IMR-90 (cell line): ENCODE measurements at regions not wholly inside any gene's neighbourhood (a gene's known extent, or its start where the extent isn't known, plus 50 kb on each side); places are given as distances from the start of the nearest gene placed in this dataset.
"Not testable (repeated sequence)": the region's sequence is repeated elsewhere in the genome, so short reads cannot be mapped to it uniquely, and the experiment has no call there.

Experiments used
- ATAC-seq: fragments of 200-7000 bp; cut with Tn5 transposase; 2 replicates; pipeline ENCODE4 v1.9.1; 2020; ENCODE audit warnings: low read depth, mild to moderate bottlenecking, moderate library complexity
- BruUV-seq: library from RNA; stranded (reverse); fragments of 400-500 nt; replicated peaks from 2 replicates; lab custom pipeline; 2021; lab: Mats Ljungman, UMichigan
- CTCF ChIA-PET: fragments of 300-600 bp; formaldehyde crosslinking; extraction: SDS; loops from one replicate; lab custom pipeline; 2021; ENCODE audit warnings: antibody characterized with exemption; lab: Yijun Ruan, JAX
- POLR2A ChIA-PET: fragments of 300-600 bp; sonication (Branson Sonifier 250); formaldehyde crosslinking; loops from one replicate; lab custom pipeline; 2022; ENCODE audit warnings: antibody characterized with exemption; ENCODE audit not compliant: unreplicated experiment; lab: Charles Lee
- DNase-seq: peaks from one replicate; pipeline ENCODE4 v3.0.0; 2013
- H2AFZ ChIP-seq: replicated peaks from 2 replicates; pipeline ENCODE3; 2013; ENCODE audit warnings: low read length, mild to moderate bottlenecking; ENCODE audit not compliant: poor library complexity
- H2AK5ac ChIP-seq: 2 replicates; pipeline ENCODE4 v1.6.1; 2013; ENCODE audit warnings: low read depth, low read length, inconsistent platforms
- H2AK9ac ChIP-seq: replicated peaks from 2 replicates; pipeline ENCODE3; 2013; ENCODE audit warnings: mild to moderate bottlenecking, low read depth, low read length, moderate library complexity; ENCODE audit not compliant: poor library complexity
- H2BK120ac ChIP-seq: 2 replicates; pipeline ENCODE4 v1.6.1; 2013; ENCODE audit warnings: low read depth, low read length, inconsistent platforms
- H2BK15ac ChIP-seq: 3 replicates; pipeline ENCODE4 v1.6.1; 2013; ENCODE audit warnings: low read depth, low read length, inconsistent platforms
- H2BK20ac ChIP-seq: 2 replicates; pipeline ENCODE4 v1.6.1; 2013; ENCODE audit warnings: low read depth, mild to moderate bottlenecking, inconsistent platforms, low read length, moderate library complexity
- H2BK5ac ChIP-seq: 2 replicates; pipeline ENCODE4 v1.6.1; 2013; ENCODE audit warnings: mild to moderate bottlenecking, low read depth, low read length, inconsistent platforms; ENCODE audit not compliant: poor library complexity, severe bottlenecking
- H3K14ac ChIP-seq: replicated peaks from 2 replicates; pipeline ENCODE4 v1.6.1; 2013; ENCODE audit warnings: low read depth, low read length, inconsistent platforms
- H3K18ac ChIP-seq: 2 replicates; pipeline ENCODE4 v1.6.1; 2013; ENCODE audit warnings: low read depth, low read length, control low read depth
- H3K23ac ChIP-seq: 2 replicates; pipeline ENCODE4 v1.6.1; 2013; ENCODE audit warnings: low read depth, low read length, inconsistent platforms
- H3K27ac ChIP-seq: 2 replicates; pipeline ENCODE4 v1.5.1; 2013; ENCODE audit warnings: mild to moderate bottlenecking, control low read depth, low read length; ENCODE audit not compliant: insufficient read depth
- H3K27me3 ChIP-seq: 2 replicates; pipeline ENCODE4 v1.6.1; 2013; ENCODE audit warnings: low read length; ENCODE audit not compliant: control insufficient read depth, insufficient read depth
- H3K36me3 ChIP-seq: 2 replicates; pipeline ENCODE4 v1.6.1; 2013; ENCODE audit warnings: low read length, mixed read lengths; ENCODE audit not compliant: control insufficient read depth, insufficient read depth
- H3K4ac ChIP-seq: 2 replicates; pipeline ENCODE4 v1.6.1; 2013; ENCODE audit warnings: low read depth, low read length, inconsistent platforms
- H3K4me1 ChIP-seq: 2 replicates; pipeline ENCODE4 v1.6.1; 2013; ENCODE audit warnings: low read length, mixed read lengths; ENCODE audit not compliant: control insufficient read depth, insufficient read depth
- H3K4me2 ChIP-seq: 2 replicates; pipeline ENCODE4 v1.6.1; 2013; ENCODE audit warnings: low read depth, mild to moderate bottlenecking, control low read depth, low read length, moderate library complexity
- H3K4me3 ChIP-seq: 2 replicates; pipeline ENCODE4 v1.5.1; 2013; ENCODE audit warnings: low read depth, mild to moderate bottlenecking, control low read depth, low read length, moderate library complexity; ENCODE audit not compliant: insufficient read depth
- H3K56ac ChIP-seq: 2 replicates; pipeline ENCODE4 v1.6.1; 2013; ENCODE audit warnings: low read length, inconsistent platforms; ENCODE audit not compliant: insufficient read depth; ENCODE audit errors: extremely low read depth
- H3K79me1 ChIP-seq, 2 experiments: 2 replicates each; pipeline ENCODE4 v1.6.1; 2013; ENCODE audit warnings: low read length in 2 of 2, inconsistent platforms in 1 of 2, low read depth in 1 of 2
- H3K9ac ChIP-seq: 2 replicates; pipeline ENCODE4 v1.6.1; 2013; ENCODE audit warnings: low read depth, low read length, control low read depth
- H3K9me1 ChIP-seq: 2 replicates; pipeline ENCODE4 v1.6.1; 2013; ENCODE audit warnings: low read length, inconsistent platforms; ENCODE audit not compliant: insufficient read depth
- H3K9me3 ChIP-seq: 2 replicates; pipeline ENCODE4 v1.6.1; 2013; ENCODE audit warnings: low read length; ENCODE audit not compliant: control insufficient read depth, insufficient read depth
- H4K20me1 ChIP-seq: 2 replicates; pipeline ENCODE4 v1.6.1; 2013; ENCODE audit warnings: low read length, inconsistent platforms; ENCODE audit not compliant: insufficient read depth
- H4K5ac ChIP-seq: 2 replicates; pipeline ENCODE4 v1.6.1; 2013; ENCODE audit warnings: mild to moderate bottlenecking, low read depth, low read length, control low read depth
- H4K8ac ChIP-seq, 2 experiments: 2 replicates each; pipeline ENCODE4 v1.6.1; 2013; ENCODE audit warnings: low read depth in 2 of 2, low read length in 2 of 2, control low read depth in 1 of 2, inconsistent platforms in 1 of 2
- H4K91ac ChIP-seq: 2 replicates; pipeline ENCODE4 v1.6.1; 2013; ENCODE audit warnings: low read depth, low read length, inconsistent platforms; ENCODE audit not compliant: insufficient read depth
- WGBS, 2 experiments: methylation state at CpG; one replicate each; pipeline versions ENCODE4 v1.1.5 to v1.1.7; 2013; ENCODE audit warnings: missing lambda C conversion rate in 2 of 2; ENCODE audit not compliant: insufficient read length in 1 of 2; ENCODE audit errors: extremely low coverage in 2 of 2; 5-methylcytosine and 5-hydroxymethylcytosine counted together
- dilution Hi-C: fragments of 300-500 bp; cut with HindIII; formaldehyde crosslinking; loops from one replicate; pipeline ENCODE4 v1.14.3; 2018; ENCODE audit warnings: low sequenced_read_pairs; ENCODE audit not compliant: unreplicated experiment
- in situ Hi-C: fragments of 300-500 bp; cut with MboI; formaldehyde crosslinking; loops from 3 replicates; pipeline ENCODE4 v1.14.3; 2019; ENCODE audit warnings: low sequenced_read_pairs, inconsistent platforms, mixed read lengths
- intact Hi-C: fragments of 100-400 bp; cut with micrococcal nuclease; formaldehyde crosslinking; loops from 2 replicates; pipeline ENCODE4 v1.10.0; 2022

DNA sequence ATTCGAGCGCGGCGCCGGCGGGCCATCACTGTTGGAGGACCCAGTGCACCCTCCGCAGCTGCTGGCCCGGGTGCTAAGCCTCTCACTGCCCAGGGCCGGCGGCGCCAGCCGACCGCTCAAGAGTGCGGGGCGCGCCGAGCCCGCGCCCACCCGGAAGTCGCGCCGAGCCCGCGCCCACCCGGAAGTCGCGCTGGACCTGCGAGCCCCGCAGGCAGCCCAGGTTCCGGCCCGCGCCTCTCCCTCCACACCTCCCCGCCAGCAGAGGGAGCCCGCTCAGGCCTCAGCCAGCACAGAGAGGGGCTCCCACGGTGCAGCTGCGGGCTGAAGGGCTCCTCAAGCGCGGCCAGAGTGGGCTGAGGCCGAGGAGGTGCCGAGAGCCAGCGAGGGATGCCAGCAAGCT, 170.8 kb downstream of the GTF2H2C_2 start:
- H3K9me3 ChIP-seq, H3K27me3 ChIP-seq, H4K20me1 ChIP-seq, H3K14ac ChIP-seq, intact Hi-C loops, H2BK120ac ChIP-seq, ATAC-seq, H4K8ac ChIP-seq, BruUV-seq, POLR2A ChIA-PET, H4K5ac ChIP-seq, H3K4me1 ChIP-seq, H3K27ac ChIP-seq, H3K23ac ChIP-seq, H3K79me1 ChIP-seq, H3K4ac ChIP-seq, CTCF ChIA-PET, H3K36me3 ChIP-seq, H3K4me2 ChIP-seq, DNase-seq, H4K91ac ChIP-seq, H3K18ac ChIP-seq, in situ Hi-C loops, H2BK15ac ChIP-seq, H3K9me1 ChIP-seq, H3K9ac ChIP-seq, dilution Hi-C loops, H2BK20ac ChIP-seq, H2AFZ ChIP-seq, H2AK5ac ChIP-seq, H2BK5ac ChIP-seq, H3K56ac ChIP-seq, H2AK9ac ChIP-seq: not testable (repeated sequence)
- peak overlapping the region; percentile 34; the same call in 1 of the 2 replicates for H3K4me3 ChIP-seq
- WGBS, 2 experiments: no CpG with 5 or more reads among the region's 42 CpGs
